ENCODE measurements at regions not wholly inside any gene's neighbourhood (a gene's known extent, or its start where the extent isn't known, plus 50 kb on each side); places are given as distances from the start of the nearest gene placed in this dataset.
"Not testable (repeated sequence)": the region's sequence is repeated elsewhere in the genome, so short reads cannot be mapped to it uniquely, and the experiment has no call there.

- DNase-seq (ENCODE audit: low read depth in 2 of 2), result no peak
These were observed 621.9 kb upstream of the SPRY2 start for GRCh38 chr13:80962855-80963254.

DNA sequence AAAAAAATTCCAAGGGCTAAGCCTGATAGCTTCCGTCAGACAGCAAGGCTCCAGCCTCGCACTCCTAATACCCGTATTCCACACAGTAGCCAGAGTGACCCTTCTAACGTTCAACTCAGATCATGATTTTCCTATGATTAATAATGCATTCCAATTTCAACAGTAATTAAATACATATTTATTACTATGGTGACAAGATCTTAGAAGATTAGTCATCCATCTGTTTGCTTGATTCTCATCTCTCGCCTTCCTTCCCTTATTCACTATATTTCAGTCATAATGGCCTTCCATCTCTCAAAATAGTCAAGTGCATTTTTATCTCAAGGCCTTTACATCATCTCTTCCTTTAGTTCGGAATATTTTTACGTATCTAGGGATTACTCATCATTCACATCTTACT is 621.2 kb upstream of the SPRY2 start:
- DNase-seq (ENCODE audit: low read depth in 2 of 2), result no peak

- no peak for DNase-seq (ENCODE audit: low read depth in 2 of 2)
These were observed 616.2 kb upstream of the SPRY2 start for GRCh38 chr13:80957019-80957655.

DNA sequence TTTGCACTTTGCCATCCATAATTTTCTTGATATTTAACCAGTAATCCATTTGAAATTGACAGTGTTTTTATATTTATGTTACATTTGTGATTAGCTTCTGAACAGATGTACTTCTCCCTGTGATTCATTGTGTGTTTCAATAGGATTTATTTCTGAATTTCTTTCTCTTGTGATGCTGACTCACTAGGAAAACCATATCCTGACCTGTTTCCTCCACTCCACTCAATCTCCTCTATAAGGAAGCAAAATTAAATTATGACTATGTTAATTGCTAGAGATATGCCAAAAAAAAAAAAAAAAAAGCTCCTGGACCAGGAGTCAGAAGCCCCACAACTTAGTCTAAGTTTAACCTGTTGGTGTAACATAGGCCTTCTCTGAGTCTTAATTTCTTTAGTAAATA is 614.6 kb upstream of the SPRY2 start:
- DNase-seq (ENCODE audit: low read depth in 2 of 2), result no peak

DNA sequence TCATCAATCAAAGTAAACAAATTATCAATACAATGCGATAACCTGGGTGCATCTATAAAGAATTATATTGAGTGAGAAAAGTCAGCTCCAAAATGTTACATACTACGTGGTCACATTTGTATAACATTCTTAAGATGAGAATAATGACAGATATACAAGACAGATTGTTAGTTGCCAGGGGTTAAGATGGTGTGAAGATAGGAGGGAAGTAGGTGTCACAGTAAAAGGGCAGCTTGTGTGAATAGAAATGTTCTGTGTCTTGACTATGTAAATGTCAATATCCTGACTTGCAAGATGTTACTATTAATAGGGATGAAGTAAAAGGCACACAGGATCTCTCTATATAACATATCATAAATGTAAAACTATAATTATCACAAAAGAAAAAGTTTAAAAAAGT is 611.2 kb upstream of the SPRY2 start:
- no peak for DNase-seq (ENCODE audit: low read depth in 2 of 2)

GRCh38 chr13:80946008-80946802 is 605.3 kb upstream of the SPRY2 start:
- DNase-seq (ENCODE audit: low read depth in 2 of 2), result no peak

DNA sequence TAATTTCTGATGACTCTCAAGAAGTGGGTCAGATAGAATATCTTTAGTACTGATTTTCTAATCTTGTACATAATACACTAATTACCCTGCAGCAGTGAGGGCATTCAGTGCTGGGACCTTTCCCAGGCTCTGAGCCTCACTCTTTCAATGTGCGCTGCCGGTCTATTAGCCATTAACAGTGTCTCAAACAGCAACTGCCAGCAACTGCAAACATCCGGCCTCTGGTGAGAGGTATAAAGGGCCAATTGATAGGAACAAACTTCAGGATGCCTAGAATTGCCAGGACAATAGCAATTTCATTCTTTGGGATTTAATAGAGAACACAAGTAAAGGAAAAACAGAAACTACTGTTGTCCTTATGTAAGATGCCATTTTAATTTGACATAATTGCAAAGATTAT is 604.4 kb upstream of the SPRY2 start:
- no peak for DNase-seq (ENCODE audit: low read depth in 2 of 2)

DNA sequence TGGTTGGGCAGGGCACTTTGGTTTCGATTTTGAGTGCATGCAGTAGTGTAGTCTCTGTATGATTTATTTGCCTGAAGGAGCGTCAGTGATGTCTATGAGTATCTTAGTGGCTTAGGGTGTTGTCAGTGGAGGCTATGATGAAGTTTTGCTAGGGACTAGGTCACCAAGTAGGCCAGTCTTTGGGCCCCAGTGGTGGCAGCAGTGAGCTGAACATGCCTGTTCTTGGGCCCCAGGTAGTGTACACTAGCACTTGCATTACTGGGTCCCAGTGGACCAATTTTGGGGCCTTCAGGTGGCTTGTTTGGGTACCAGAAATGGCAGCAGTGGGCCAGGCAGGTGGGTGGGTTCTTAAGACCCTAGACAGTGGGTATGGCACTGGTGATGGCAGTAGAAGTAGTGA is 598.7 kb upstream of the SPRY2 start:
- DNase-seq (ENCODE audit: low read depth in 2 of 2), result no peak

GRCh38 chr13:80931766-80932165 is 590.8 kb upstream of the SPRY2 start:
- no peak for DNase-seq (ENCODE audit: low read depth in 2 of 2)

DNA sequence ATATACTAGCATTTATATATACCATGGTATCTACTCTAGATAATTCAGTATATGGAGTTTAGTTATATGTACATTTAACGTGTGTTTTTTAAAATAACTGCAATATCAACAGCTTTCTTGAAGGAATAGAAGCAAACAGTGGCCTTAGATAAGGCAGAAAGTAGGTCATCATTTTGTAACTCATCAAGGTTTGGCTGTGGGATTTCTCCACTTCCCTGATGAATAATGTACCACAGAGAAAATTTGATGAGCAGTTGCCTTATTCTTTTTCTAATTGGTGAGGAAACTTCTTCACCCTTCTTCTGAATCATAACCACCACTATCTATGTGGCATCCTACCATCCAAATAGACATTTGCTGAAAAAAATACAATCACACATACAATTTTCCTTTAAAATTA is 590.2 kb upstream of the SPRY2 start:
- DNase-seq (ENCODE audit: low read depth in 2 of 2), result no peak

GRCh38 chr13:80928241-80928640 is 587.3 kb upstream of the SPRY2 start:
- no peak for DNase-seq (ENCODE audit: low read depth in 2 of 2)

- not testable (repeated sequence) for DNase-seq (ENCODE audit: low read depth in 2 of 2)
These were observed 585.1 kb upstream of the SPRY2 start for GRCh38 chr13:80926024-80926423.

DNA sequence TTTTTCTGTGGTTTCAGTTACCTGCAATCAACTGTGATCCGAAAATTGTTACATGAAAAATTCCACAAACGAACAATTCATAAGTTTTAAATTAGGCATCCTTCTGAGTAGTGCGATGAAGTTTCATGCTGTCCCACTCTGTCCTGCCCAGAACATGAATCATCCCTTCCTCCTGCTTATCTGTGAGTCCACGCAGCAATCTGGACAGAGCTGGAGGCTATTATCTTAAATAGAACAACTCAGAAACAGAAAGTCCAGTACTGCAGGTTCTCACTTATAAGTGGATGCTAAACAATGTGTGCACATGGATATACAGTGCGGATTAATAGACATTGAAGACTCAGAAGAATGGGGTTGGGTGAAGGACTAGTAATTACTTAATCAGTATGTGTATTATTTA is 583.7 kb upstream of the SPRY2 start:
- DNase-seq (ENCODE audit: low read depth in 2 of 2), result no peak

DNA sequence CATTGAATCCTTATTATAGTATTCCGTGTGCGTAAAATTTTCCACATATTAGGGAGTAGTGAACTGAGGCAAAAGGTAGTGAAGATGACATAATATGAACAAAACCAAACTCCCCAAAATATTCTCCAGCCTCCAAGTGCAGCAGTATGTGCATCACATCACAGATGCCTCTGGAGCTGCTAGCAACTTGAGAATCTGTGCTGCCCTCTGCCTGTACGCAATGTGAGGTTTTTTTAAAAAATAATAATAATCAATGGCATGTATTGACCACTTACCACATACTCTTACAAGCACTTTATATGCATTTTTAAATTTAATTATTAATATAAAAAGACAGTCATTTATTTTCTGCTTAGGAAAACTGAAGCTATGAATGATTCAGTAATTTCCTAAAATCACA is 583.0 kb upstream of the SPRY2 start:
- DNase-seq (ENCODE audit: low read depth in 2 of 2), result no peak

DNA sequence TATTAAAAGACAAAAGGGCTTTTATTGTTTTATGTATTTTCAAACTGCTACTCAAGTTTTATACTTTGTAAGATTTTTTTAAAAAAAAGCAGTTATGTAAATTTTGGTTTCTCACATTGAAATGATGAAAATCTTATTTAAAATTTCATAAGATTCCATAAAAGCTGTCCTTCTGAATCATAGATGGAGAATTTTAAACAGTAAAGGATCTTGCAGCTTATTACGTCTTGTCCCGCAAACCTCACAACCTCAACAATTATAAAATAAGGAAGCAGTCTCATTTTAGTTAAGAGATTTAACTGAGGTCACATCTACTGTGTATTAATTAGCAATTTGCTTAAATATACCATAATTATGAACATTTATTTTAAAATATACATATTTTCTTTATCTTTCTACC is 581.0 kb upstream of the SPRY2 start:
- no peak for DNase-seq (ENCODE audit: low read depth in 2 of 2)

DNA sequence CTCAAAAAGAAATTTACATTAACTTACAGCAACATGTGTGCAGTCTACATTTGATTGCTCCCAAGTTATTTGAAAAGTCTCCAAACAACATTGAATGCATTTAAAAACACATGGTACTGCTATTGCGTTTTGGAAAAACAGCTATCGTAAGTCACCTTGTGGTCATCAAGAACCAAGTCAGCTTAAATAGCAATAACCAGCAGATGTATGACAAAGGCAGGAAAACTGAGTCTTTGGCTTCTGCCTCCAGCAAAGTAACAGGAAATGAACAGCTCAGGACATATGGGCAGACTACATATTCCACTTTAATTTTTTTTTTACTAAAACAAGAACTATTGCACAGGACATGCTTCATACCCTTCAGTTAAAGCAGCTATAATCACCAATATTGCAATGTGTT is 580.6 kb upstream of the SPRY2 start:
- DNase-seq (ENCODE audit: low read depth in 2 of 2), result no peak

- no peak for DNase-seq (ENCODE audit: low read depth in 2 of 2)
These were observed 565.9 kb upstream of the SPRY2 start for GRCh38 chr13:80906860-80907259.

GRCh38 chr13:80904386-80904785 is 563.5 kb upstream of the SPRY2 start:
- DNase-seq (ENCODE audit: low read depth in 2 of 2), result no peak

- DNase-seq (ENCODE audit: low read depth in 2 of 2), result no peak
These were observed 563.0 kb upstream of the SPRY2 start for GRCh38 chr13:80903911-80904310.

- no peak for DNase-seq (ENCODE audit: low read depth in 2 of 2)
These were observed 560.6 kb upstream of the SPRY2 start for GRCh38 chr13:80901530-80901929.

- no peak for DNase-seq (ENCODE audit: low read depth in 2 of 2)
These were observed 560.2 kb upstream of the SPRY2 start for GRCh38 chr13:80901111-80901510.

DNA sequence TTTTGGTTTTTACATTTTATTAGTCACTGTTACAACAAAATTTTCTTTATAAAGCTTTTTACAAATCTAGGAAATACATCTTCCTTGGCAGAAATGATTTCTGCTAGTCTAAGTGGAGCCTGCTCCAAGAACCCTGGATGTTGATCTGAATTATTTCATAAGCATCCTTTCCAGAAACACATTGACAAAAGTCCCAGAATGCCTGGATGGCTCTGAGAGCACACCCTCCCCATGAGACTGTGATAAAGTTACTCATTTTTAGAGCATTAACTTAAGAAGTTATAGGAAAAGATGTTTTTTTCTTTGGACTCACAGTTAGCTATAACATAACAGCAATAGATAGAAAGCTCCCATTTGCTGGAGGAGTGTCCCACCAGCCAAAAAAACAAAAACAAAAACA is 559.6 kb upstream of the SPRY2 start:
- no peak for DNase-seq (ENCODE audit: low read depth in 2 of 2)

- DNase-seq (ENCODE audit: low read depth in 2 of 2), result not testable (repeated sequence)
These were observed 556.7 kb upstream of the SPRY2 start for GRCh38 chr13:80897641-80898040.

- no peak for DNase-seq (ENCODE audit: low read depth in 2 of 2)
These were observed 554.0 kb upstream of the SPRY2 start for GRCh38 chr13:80894917-80895316.

Data from stimulated activated CD4-positive, alpha-beta T cell treated with anti-CD3 and anti-CD28 coated beads, Interleukin-4, amount 100 ng/mL, for 48 hours (primary cell).